Hematopoietic multipotent progenitor cell (in vitro differentiated cells): ENCODE measurements at regions not wholly inside any gene's neighbourhood (a gene's known extent, or its start where the extent isn't known, plus 50 kb on each side); places are given as distances from the start of the nearest gene placed in this dataset.
"Not testable (repeated sequence)": the region's sequence is repeated elsewhere in the genome, so short reads cannot be mapped to it uniquely, and the experiment has no call there.

Experiments used
- DNase-seq, 3 donors: peaks; one replicate each; pipeline ENCODE4 v3.0.0-alpha.2; 2011 to 2015; ENCODE audit warnings: low read depth in 2 of 3, low spot score in 2 of 3

DNA sequence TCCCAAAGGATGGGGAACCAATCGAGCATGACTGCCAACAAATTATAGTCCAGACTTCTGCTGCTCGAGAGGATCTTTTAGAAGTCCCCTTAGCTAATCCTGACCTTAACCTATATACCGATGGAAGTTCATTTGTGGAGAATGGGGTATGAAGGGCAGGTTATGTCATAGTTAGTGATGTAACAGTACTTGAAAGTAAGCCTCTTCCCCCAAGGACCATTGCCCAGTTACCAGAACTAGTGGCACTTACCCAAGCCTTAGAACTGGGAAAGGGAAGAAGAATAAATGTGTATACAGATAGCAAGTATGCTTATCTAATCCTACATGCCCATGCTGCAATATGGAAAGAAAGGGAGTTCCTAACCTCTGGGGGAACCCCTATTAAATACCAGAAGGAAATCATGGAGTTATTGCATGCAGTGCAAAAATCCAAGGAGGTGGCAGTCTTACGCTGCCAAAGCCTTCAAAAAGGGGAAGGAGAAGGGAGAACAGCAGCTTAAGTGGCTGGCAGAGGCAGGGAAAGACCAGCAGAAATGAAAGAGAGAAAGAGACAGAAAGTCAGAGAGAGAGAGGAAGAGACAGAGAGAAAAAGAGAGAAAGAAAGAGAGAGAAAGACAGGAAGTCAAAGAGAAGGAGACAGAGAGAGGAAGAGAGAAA lies 224.4 kb upstream of the SLC8A1 start:
- not testable (repeated sequence) for DNase-seq

DNA sequence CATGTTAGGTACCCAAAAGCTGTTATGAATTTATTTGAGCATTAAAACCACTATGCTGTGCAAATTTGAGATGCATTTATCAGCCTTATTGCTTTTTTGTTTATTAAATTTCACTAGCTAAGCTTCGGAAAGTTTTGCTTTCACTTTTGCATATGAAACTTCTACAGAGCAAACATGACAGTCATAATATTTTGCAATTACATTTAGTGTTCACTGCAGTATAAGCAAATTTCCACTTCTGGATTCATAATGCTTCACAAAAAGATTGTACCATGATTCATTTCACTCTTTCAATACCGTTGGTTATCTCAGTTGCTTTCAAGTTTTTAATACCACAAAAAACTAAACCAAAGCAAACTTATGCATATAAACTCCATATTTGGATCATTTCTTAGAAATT lies 228.7 kb upstream of the SLC8A1 start:
- DNase-seq: peak in 1 of 3 donors; percentile 50

DNA sequence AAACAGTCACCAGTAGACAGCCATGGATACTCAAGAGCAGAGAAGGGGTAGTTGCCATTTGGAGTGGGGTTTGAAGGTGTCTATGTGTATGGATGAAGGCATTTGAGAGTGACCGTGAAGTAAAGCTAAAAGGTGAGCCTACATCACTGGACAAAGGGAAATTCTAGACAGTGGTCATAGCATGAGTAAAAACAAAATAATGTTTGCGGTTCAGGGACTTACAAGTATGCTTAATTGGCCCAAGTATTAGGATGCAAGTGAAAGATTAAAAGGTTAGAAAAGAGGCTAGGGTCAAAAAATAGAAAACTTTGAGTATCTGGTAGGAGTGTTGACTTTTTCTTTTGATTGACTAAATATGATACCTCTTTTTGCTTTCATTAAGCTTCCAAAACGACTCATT lies 238.1 kb upstream of the SLC8A1 start:
- DNase-seq: no peak

DNA sequence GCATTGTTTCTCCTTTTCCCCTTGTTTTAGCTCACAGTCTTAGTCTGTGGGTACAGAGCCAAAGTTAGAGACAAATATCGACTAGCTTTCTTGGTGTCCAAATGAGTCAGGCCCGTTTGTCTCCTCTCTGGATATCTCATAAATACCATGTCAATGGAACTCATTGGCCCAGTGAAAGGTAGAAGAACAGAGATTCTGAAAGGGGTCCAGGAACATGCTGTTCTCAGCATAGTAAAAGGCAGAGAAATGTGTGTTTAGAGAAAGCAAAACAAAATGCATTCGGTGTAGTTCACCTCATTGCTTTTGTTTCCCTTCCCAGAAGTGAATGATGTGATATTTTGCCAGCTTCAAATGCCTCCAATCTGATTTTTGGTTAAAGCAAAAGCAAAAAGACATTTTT lies 238.6 kb upstream of the SLC8A1 start:
- DNase-seq: no peak

DNA sequence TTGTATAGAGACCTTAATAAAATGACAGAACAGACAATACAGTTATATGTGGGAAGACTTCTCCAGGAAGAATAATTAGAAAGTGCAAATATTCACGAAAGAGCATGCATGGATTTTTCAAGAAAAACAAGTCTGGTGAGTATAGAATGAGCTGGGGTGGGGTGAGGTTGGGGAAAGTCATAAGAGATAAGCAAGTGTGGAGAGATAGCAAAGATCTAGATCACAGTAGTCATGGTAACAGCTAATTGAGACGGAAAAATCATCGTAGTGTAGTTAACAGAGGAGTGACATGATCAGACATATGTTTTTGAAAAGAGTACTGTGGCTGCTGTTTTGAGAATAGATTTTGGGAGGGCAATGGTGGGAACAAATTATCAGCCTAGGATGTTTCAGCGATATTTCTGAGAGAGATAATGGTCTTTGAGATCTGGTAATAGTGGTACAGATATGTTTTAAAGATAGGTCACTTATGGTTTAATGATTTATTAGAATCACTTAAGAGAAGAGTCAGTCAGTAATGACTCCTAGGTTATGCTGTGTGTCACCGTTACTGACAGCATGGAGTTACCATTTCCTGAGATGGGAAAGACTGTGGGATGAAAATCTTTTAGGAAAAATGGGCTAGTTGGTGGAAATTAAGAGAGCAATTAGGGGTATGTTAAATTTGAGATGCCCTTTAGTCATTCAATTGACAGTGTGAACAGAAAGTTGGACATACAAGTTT lies 248.5 kb upstream of the SLC8A1 start:
- no peak for DNase-seq

DNA sequence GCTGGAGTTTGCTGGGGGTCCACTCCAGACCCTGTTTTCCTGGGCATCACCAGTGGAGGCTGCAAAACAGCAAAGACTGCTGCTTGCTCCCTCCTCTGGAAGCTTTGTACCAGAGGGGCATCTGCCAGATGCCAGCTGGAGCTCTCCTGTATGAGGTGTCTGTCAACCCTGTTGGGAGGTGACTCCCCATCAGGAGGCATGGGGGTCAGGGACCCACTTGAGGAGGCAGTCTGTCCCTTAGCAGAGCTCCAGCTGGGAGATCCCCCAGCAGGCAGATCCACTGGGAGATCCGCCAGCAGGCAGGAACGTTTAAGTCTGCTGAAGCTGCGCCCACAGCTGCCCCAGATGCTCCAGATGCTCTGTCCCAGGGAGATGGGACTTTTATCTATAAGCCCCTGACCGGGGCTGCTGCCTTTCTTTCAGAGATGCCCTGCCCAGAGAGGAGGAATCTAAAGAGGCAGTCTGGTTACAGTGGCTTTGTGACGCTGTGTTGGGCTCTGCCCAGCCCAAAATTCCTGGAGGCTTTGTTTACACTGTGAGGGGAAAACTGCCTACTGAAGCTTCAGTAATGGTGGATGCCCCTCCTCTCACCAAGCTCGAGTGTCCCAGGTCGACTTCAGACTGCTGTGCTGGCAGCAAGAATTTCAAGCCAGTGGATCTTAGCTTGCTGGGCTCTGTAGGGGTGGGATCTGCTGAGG lies 260.5 kb upstream of the SLC8A1 start:
- not testable (repeated sequence) for DNase-seq

DNA sequence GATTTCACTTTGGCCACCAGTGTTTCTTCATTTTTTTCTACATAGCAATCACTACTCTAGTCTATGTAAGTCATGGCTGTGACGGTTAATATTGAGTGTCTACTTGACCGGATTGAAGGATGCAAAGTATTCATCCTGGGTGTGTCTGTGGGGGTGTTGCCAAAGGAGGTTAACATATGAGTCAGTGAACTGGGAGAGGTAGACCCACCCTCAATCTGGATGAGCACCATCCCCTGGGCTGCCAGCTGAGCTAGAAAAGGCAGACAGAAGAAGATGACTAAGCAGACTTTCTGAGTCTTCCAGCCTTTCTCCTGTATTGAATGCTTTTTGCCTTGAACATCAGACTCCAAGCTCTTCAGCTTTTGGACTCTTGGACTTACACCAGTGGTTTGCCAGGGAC lies 265.0 kb upstream of the SLC8A1 start:
- DNase-seq: no peak

DNA sequence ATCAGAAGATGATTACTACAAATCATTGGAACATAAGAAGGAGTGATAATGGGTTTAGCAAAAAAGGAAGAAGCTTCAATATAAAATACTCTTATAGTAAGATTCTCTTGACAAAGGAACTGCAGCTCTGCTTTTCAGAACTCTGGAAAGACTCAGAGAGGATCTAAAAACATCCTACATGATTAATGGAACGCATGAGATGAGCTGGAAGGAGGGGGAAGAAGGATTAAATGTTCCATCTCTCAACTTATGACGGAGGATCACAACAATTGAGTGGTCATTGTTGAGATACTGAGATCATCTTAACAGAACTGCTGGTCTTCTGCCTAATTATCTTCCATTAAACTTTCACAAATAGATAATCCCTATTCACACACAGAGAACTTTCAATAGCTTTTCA lies 267.5 kb upstream of the SLC8A1 start:
- no peak for DNase-seq

DNA sequence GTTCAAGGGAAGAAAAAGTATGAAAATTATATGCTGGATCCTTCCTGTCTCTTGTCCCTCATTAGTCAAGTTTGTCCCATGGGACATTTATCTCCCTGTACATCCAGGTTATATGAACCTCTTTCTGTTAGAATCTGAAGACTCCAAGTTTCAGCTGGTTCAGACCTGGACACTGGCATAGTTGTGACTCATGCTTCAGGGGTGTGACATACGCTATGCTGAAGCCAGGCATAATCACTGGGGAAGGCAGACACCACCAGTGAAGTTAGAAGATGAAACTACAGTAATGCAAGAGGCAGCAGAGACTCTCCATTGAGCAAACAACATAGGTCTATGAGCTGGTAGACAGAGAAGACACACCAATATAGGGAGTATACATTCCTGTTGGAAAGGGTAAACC lies 269.7 kb upstream of the SLC8A1 start:
- no peak for DNase-seq

DNA sequence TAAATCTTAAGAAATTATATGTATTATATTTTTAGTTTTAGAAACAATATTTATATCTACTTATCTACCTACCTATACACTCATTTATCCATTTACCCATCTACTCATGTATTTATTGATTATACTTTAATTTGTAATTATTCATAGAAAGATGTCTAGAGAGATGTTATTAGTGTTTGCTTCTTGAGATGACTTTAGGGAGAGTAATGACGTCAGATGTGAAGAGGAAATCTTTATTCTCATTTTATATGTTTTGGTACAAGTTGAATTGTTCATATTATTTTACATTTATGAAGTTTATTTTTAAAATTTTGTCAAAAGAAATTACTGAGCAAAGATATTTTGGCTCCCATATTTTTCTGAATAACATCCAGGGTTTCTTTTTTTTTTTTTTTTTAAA lies 271.3 kb upstream of the SLC8A1 start:
- DNase-seq: no peak

DNA sequence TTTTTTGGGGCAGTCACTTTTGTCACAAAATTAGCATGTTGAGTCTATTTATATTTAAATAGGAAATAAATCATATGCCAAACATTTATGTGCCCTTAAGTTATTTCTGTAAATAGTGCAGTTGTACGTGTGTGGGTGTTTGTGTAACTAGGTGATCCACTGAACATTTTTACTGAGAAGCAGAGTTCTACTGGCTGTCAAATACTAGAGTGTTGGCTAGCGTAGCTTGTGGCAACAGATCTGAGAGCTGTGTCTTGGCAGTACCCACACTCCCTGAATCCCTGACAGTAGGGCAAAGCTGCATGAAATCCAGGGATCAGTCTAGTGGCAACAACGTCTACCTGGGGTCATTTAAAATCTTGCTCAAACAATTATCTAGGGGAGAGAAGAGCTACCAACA lies 273.1 kb upstream of the SLC8A1 start:
- DNase-seq: no peak

DNA sequence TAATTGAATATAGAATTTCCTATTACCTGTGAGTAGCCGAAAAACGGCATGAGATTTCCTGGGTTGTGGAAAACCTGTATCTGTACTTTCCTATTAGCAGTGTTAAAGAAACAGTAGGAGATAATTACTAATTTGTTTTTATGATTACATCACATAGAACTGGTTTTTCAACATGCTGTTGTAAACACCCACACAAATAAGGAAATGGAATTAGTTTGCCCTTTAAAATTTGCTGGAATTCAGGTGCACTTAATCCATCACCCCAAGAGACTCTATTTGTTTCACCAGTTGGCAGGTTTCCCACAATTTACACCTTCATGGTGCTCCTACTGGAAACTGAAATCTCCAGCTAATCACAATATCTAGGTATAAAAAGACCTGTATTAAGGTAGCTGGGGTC lies 274.1 kb upstream of the SLC8A1 start:
- no peak for DNase-seq

DNA sequence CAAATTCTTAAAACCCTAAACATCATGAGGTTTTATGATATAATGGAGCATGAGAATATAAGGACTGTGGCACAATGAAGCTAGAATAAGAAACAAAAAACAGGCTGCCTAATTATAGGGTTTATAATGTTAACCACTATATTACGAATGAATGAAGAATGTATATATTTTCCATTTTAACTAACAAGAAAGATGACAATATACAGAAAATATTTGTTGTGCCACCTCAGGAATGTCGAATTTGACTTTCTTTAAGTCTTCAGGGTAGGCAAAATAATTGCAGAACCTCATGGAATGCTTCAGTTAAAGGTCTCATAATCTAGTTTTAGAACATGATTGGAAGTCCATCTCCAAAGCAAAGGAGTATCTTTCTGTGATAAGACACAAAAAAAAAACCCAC lies 282.9 kb upstream of the SLC8A1 start:
- no peak for DNase-seq

DNA sequence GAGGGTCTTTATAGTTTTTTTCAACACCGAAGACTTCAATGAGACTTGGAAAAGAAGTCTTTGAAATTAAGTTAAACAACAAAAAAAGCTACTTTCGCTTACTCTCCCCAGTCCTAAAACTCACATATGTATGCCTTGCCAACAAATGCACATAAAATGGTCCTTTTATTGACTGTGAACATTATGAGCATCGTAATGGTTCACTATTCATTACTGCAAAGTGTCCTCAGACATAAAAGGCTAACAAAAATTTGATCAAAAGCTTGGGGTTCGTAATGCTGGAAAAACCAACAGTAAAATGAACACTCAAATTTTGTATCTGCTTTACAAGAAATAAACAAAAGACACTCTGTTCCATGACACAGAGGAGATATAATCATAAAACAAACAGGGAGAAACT lies 285.3 kb upstream of the SLC8A1 start:
- DNase-seq: no peak

DNA sequence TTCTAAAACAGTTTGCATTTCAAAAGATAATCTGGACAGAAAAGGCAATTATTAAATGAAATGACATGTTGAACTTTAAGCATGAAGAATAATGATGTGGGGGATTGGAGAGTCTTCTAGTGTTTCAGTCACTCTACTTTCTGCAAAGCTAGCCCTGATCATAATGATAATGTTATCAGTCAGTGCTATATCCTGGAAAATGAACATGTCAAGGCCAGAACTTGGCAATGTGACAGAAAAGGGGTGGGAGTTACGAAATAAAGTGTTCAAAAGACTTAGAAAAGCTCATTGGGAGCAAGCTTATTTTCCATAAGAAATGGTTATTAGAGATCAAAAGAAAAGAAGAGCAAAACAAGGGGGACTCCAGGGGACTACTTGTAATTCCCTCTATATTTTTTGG lies 288.5 kb upstream of the SLC8A1 start:
- no peak for DNase-seq

DNA sequence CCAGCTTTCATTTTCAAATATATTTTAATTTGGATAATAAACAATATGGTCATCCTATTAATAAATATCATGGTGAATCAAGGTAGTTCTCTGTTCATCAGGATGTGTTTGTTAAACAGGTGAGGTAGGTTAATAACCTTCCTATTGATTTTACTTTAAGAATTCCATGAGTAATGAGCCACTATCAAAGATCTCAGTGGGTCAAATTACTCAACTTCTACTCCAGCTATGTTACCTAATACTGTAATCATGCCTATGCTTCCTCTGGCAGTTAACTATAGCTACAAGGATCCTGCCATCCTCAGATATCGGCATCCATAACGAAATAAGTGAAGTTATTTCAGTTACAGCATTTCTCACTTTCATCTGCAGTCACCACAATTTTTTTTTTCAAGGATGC lies 289.6 kb upstream of the SLC8A1 start:
- no peak for DNase-seq

DNA sequence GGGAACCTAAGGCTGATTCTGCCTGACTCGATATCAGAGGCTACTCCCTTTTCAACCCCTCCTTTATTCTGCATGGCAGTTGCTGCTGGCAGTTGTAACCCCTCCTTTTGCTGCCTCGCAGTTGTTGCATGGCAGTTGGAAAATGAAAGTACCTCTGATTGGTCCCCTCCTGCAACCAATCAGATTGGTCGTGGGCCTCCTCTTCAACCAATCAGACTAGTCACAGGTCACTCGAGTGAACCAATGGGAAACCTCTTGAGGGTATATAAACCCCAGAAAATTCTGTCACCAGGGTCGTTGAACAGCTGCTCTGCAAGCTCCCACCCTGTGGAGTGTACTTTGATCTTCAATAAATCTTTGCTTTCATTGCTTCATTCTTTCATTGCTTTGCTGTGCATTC lies 294.3 kb upstream of the SLC8A1 start:
- no peak for DNase-seq

DNA sequence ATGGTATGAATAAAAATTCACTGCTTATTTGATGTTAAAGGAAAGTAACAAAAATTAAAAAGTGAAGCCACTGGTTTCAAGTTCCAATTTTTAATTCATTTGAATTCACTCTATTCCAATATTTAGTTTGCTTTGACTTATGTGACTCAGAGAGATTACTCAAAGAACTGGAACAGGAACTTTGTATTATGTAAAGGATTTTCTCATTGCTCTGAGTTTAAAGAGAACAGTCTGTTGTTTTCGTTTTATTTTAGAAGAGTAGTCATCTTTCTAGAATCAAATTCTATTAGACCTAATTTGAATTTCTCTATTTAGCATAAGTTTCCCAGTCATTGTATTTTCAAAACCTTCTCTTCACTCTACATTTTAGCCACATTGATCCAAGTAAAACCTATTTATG lies 300.1 kb upstream of the SLC8A1 start:
- no peak for DNase-seq

DNA sequence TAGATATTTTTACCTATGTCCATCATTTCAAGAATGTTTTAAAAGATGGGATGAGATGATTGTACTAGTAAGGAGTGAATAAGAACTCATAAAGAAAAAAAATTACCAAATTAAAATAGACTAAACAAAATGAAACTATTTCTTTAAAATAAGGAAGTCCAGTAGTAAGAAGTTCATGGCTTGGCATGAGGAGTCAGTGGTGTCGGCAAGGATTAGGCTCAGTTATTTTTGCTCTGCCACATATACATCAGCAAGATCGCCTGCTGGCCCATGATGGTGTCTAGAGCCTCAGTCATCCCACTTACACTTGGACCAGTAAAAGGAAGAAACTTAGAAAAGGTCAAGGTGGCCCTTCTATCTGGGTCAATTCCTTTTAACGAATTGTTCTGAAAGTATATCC lies 300.9 kb upstream of the SLC8A1 start:
- peak in 1 of 3 donors; percentile 21 for DNase-seq

DNA sequence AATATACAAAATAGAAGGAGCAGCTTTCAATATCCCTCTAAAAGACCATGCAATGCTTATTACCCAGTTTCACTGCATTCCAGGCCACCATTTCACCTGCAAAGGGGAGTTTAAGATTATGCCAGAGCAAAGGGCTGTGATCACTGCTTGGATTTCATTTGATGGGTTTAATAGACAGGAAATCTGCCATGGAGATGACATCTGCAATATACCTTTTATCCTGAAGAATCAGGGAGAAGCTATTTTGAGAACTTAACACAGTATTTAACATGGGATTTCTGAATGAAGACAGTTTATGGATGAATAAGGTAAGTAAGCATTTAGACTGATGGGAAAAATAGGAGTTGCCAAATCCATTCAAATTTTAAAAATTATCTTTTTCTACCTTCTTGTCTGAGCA lies 303.0 kb upstream of the SLC8A1 start:
- no peak for DNase-seq

DNA sequence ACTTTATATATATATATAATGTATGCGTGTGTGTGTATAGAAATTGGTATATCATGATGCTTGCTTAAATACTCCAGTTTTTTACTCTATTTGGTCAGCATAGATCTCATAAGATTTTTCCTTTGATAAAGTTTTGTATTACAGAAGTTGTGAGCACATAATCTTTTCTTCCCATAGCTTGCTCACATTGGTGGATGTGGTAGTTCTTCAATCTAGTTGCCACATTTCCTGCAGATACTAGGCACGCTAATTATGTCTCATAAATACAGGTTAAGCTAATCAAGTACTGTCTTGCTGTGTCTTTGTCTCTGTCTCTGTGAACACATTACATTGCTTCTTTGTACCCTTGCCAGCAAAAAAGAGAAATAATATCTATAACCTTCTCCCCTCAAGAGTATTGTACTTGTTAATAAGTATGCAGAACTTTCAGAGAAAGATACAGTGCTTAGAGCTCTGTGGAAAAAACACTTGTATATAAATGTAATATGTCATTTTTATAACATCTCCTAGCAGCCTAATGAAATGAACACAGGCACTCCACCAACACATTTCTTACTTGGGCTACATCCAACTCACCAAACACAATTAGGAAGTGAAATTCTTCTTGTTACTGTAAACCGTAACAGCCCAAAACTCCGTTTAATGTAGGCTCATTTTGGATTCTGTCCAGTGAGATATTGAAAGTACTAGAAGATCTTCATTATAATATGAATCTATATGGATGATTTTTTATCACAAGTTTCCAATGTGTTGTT lies 306.7 kb upstream of the SLC8A1 start:
- peak in 1 of 3 donors; percentile 36 for DNase-seq
